Lower leg skin (tissue), 3 donors: ENCODE measurements at regions not wholly inside any gene's neighbourhood (a gene's known extent, or its start where the extent isn't known, plus 50 kb on each side); places are given as distances from the start of the nearest gene placed in this dataset.

ENCODE experiments used
- POLR2A ChIP-seq, 2 donors: fragments of 450-650 bp; IDR thresholded peaks; one replicate each; pipeline ENCODE4 v1.6.1; 2016 to 2017; ENCODE audit warnings: antibody characterized with exemption in 2 of 2, mild to moderate bottlenecking in 1 of 2, moderate library complexity in 1 of 2
- TF ChIP-seq, protein P1 (sequence below), 3 donors: fragments of 450-650 bp; IDR thresholded peaks; one replicate each; pipeline ENCODE4 v1.5.1; 2016; ENCODE audit warnings: antibody characterized with exemption in 3 of 3, mild to moderate bottlenecking in 3 of 3, moderate library complexity in 2 of 3

DNA sequence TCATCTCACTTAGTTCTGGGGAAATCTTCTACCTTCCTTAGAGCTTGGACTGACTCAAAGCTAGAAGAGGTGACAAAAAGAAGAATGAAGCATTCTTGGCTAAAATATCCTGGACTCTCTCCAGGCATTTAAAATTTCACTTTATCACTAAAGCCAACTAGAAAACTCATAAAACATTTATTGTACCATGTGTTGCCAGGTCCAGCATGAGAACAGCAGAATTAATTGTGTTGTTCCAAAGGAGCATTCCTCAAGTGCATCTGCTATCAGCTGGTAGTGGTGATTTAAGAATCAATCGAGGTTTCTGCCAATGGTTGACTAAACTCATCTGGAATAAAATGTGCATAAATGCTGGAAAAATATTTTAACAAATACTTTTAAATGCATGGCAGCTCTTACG is 147.3 kb upstream of the SSTR4 start:
- TF ChIP-seq, protein P1, sequence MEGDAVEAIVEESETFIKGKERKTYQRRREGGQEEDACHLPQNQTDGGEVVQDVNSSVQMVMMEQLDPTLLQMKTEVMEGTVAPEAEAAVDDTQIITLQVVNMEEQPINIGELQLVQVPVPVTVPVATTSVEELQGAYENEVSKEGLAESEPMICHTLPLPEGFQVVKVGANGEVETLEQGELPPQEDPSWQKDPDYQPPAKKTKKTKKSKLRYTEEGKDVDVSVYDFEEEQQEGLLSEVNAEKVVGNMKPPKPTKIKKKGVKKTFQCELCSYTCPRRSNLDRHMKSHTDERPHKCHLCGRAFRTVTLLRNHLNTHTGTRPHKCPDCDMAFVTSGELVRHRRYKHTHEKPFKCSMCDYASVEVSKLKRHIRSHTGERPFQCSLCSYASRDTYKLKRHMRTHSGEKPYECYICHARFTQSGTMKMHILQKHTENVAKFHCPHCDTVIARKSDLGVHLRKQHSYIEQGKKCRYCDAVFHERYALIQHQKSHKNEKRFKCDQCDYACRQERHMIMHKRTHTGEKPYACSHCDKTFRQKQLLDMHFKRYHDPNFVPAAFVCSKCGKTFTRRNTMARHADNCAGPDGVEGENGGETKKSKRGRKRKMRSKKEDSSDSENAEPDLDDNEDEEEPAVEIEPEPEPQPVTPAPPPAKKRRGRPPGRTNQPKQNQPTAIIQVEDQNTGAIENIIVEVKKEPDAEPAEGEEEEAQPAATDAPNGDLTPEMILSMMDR (IDR thresholded peaks at IDR 0.05) = no peak
- no peak for TF ChIP-seq POLR2A (IDR thresholded peaks at IDR 0.05)
